H9 (cell line): ENCODE measurements at regions not wholly inside any gene's neighbourhood (a gene's known extent, or its start where the extent isn't known, plus 50 kb on each side); places are given as distances from the start of the nearest gene placed in this dataset.

Experiments
- DNase-seq: peaks from one replicate; pipeline ENCODE4 v3.0.0-alpha.2; 2017
- H2AFZ ChIP-seq: one replicate; pipeline ENCODE4 v1.6.1; 2013; ENCODE audit warnings: mild to moderate bottlenecking, low read length, control low read depth, moderate library complexity
- H2AK5ac ChIP-seq: 2 replicates; pipeline ENCODE4 v1.6.1; 2013; ENCODE audit warnings: low read length, control low read depth, mixed read lengths; ENCODE audit not compliant: insufficient read length
- H2BK120ac ChIP-seq: one replicate; pipeline ENCODE4 v1.6.1; 2013; ENCODE audit warnings: low read depth, mild to moderate bottlenecking, low read length, control low read depth, inconsistent platforms; ENCODE audit not compliant: poor library complexity, severe bottlenecking
- H2BK12ac ChIP-seq: 2 replicates; pipeline ENCODE4 v1.6.1; 2013; ENCODE audit warnings: low read length, control low read depth, mixed read lengths, low read depth; ENCODE audit not compliant: insufficient read length
- H2BK15ac ChIP-seq: 2 replicates; pipeline ENCODE4 v1.6.1; 2013; ENCODE audit warnings: low read depth, low read length, control low read depth
- H2BK20ac ChIP-seq: one replicate; pipeline ENCODE4 v1.6.1; 2013; ENCODE audit warnings: low read depth, mild to moderate bottlenecking, low read length, control low read depth, inconsistent platforms; ENCODE audit not compliant: poor library complexity, severe bottlenecking
- H2BK5ac ChIP-seq: 2 replicates; pipeline ENCODE4 v1.6.1; 2013; ENCODE audit warnings: low read length, control low read depth, mixed read lengths; ENCODE audit not compliant: insufficient read length
- H3K14ac ChIP-seq: 2 replicates; pipeline ENCODE4 v1.6.1; 2013; ENCODE audit warnings: low read length, control low read depth; ENCODE audit not compliant: insufficient read depth
- H3K18ac ChIP-seq: 2 replicates; pipeline ENCODE4 v1.6.1; 2013; ENCODE audit warnings: low read depth, mild to moderate bottlenecking, mixed read lengths, low read length, control low read depth; ENCODE audit not compliant: insufficient read length
- H3K23ac ChIP-seq: 2 replicates; pipeline ENCODE4 v1.6.1; 2013; ENCODE audit warnings: low read length, control low read depth, mixed read lengths, low read depth; ENCODE audit not compliant: insufficient read length
- H3K23me2 ChIP-seq: 2 replicates; pipeline ENCODE4 v1.6.1; 2013; ENCODE audit warnings: low read depth, mild to moderate bottlenecking, mixed read lengths, low read length, control low read depth; ENCODE audit not compliant: insufficient read length, poor library complexity, severe bottlenecking
- H3K27ac ChIP-seq: 2 replicates; pipeline ENCODE4 v1.5.1; 2013; ENCODE audit warnings: low read length, control low read depth, mixed read lengths, low read depth; ENCODE audit not compliant: insufficient read length
- H3K27me3 ChIP-seq: 2 replicates; pipeline ENCODE4 v1.6.1; 2013; ENCODE audit warnings: low read length, control low read depth, inconsistent platforms; ENCODE audit not compliant: insufficient read depth
- H3K4ac ChIP-seq: 2 replicates; pipeline ENCODE4 v1.6.1; 2013; ENCODE audit warnings: low read depth, mild to moderate bottlenecking, control low read depth, inconsistent platforms, low read length, moderate library complexity
- H3K4me1 ChIP-seq: 2 replicates; pipeline ENCODE4 v1.6.1; 2013; ENCODE audit warnings: low read length, control low read depth, inconsistent platforms; ENCODE audit not compliant: insufficient read depth
- H3K4me2 ChIP-seq: 2 replicates; pipeline ENCODE4 v1.6.1; 2013; ENCODE audit warnings: low read length, control low read depth, mixed read lengths; ENCODE audit not compliant: insufficient read length, insufficient read depth
- H3K56ac ChIP-seq: 2 replicates; pipeline ENCODE4 v1.6.1; 2013; ENCODE audit warnings: low read depth, mild to moderate bottlenecking, mixed read lengths, low read length, control low read depth; ENCODE audit not compliant: insufficient read length
- H3K79me1 ChIP-seq: 2 replicates; pipeline ENCODE4 v1.6.1; 2013; ENCODE audit warnings: low read depth, mild to moderate bottlenecking, moderate library complexity, low read length, control low read depth, inconsistent platforms; ENCODE audit not compliant: insufficient read depth, poor library complexity, severe bottlenecking
- H3K79me2 ChIP-seq: 2 replicates; pipeline ENCODE4 v1.6.1; 2013; ENCODE audit warnings: low read length, control low read depth, inconsistent platforms; ENCODE audit not compliant: insufficient read depth
- H3K9ac ChIP-seq: 2 replicates; pipeline ENCODE4 v1.6.1; 2013; ENCODE audit warnings: low read length, control low read depth, mixed read lengths; ENCODE audit not compliant: insufficient read length; ENCODE audit errors: extremely low read depth
- H3K9me3 ChIP-seq: one replicate; pipeline ENCODE4 v1.6.1; 2013; ENCODE audit warnings: low read depth, low read length, inconsistent platforms; ENCODE audit not compliant: control insufficient read depth
- H3T11ph ChIP-seq: one replicate; pipeline ENCODE4 v1.6.1; 2013; ENCODE audit warnings: mild to moderate bottlenecking, low read length, control low read depth, inconsistent platforms
- H4K20me1 ChIP-seq: one replicate; pipeline ENCODE4 v1.6.1; 2013; ENCODE audit not compliant: control insufficient read depth, insufficient read length, insufficient read depth
- H4K5ac ChIP-seq: 2 replicates; pipeline ENCODE4 v1.6.1; 2013; ENCODE audit warnings: low read depth, mild to moderate bottlenecking, mixed read lengths, low read length, control low read depth; ENCODE audit not compliant: insufficient read length
- H4K8ac ChIP-seq: replicated peaks from 2 replicates; pipeline ENCODE4 v1.6.1; 2013; ENCODE audit warnings: low read length, control low read depth, mixed read lengths, low read depth; ENCODE audit not compliant: insufficient read length
- H4K91ac ChIP-seq: 2 replicates; pipeline ENCODE4 v1.6.1; 2013; ENCODE audit warnings: low read depth, mild to moderate bottlenecking, moderate library complexity, mixed read lengths, low read length, control low read depth; ENCODE audit not compliant: insufficient read length
- H3K27ac Mint-ChIP-seq, 3 experiments: 2 replicates in 2 of 3; 3 replicates in 1 of 3; pipeline ENCODE4 v1.8.0; 2020 to 2021; ENCODE audit warnings: mixed read lengths in 3 of 3, mild to moderate bottlenecking in 1 of 3, moderate library complexity in 1 of 3
- H3K27me3 Mint-ChIP-seq: 2 replicates; pipeline ENCODE4 v1.8.0; 2021; ENCODE audit warnings: low read depth, mild to moderate bottlenecking, moderate library complexity, mixed read lengths
- H3K36me3 Mint-ChIP-seq, 3 experiments: 2 replicates in 2 of 3; 3 replicates in 1 of 3; pipeline ENCODE4 v1.8.0; 2020 to 2021; ENCODE audit warnings: low read depth in 3 of 3, mixed read lengths in 3 of 3; ENCODE audit not compliant: insufficient read depth in 1 of 3
- H3K4me1 Mint-ChIP-seq, 2 experiments: 2 replicates each; pipeline ENCODE4 v1.8.0; 2020; ENCODE audit warnings: mixed read lengths in 2 of 2
- H3K4me3 Mint-ChIP-seq, 2 experiments: 2 replicates in 1 of 2; 3 replicates in 1 of 2; pipeline ENCODE4 v1.8.0; 2020 to 2021; ENCODE audit warnings: mild to moderate bottlenecking in 2 of 2, mixed read lengths in 2 of 2, moderate library complexity in 1 of 2
- H3K9me3 Mint-ChIP-seq, 2 experiments: 2 replicates in 1 of 2; 3 replicates in 1 of 2; pipeline ENCODE4 v1.8.0; 2020; ENCODE audit warnings: mild to moderate bottlenecking in 2 of 2, mixed read lengths in 2 of 2, moderate library complexity in 1 of 2
- CTCF ChIP-seq: fragments of 200-600 bp; sonication (generic); conservative IDR thresholded peaks from 3 replicates; pipeline ENCODE4 v1.8.0; 2021; ENCODE audit warnings: antibody characterized with exemption, mild to moderate bottlenecking
- WGBS: extraction: QIAGEN DNeasy Blood & Tissue Kit; methylation state at CpG from one replicate; pipeline ENCODE4 v1.1.7; 2013; ENCODE audit warnings: missing lambda C conversion rate, low lambda C conversion rate, mixed read lengths; ENCODE audit not compliant: insufficient read length; ENCODE audit errors: extremely low coverage; 5-methylcytosine and 5-hydroxymethylcytosine counted together

GRCh38 chr14:106844608-106845285 is 1318.4 kb downstream of the TMEM121 start:
- H2BK120ac ChIP-seq: no peak overlapping the region
- no peak overlapping the region for H2BK20ac ChIP-seq
- no peak overlapping the region for H4K5ac ChIP-seq
- no peak overlapping the region for H3T11ph ChIP-seq
- no peak overlapping the region for H3K27ac ChIP-seq
- H4K8ac ChIP-seq: no peak overlapping the region
- no CpG with 5 or more reads among the region's 56 CpGs for WGBS
- H3K14ac ChIP-seq: no peak overlapping the region
- Mint-ChIP-seq H3K27ac (no peak overlapping the region), H3K9me3 (peaks cover 97 to 99% of the 10 kb centered on the region in 2 experiments), H3K36me3 (peaks cover 7 to 26% (median 15%) of the 10 kb centered on the region in 3 experiments), H3K4me3 (no peak overlapping the region), H3K27me3 (no peaks in the 10 kb centered on the region; the same call in none of the 2 replicates), H3K4me1 (no peaks in the 10 kb centered on the region)
- no peak for DNase-seq
- no peak for TF ChIP-seq CTCF
- H3K23me2 ChIP-seq: no peaks in the 10 kb centered on the region
- H3K4ac ChIP-seq: no peak overlapping the region
- no peak overlapping the region for H3K23ac ChIP-seq
- H2BK5ac ChIP-seq: no peak overlapping the region
- no peak overlapping the region for H2AK5ac ChIP-seq
- H2AFZ ChIP-seq: no peak overlapping the region
- H3K4me2 ChIP-seq: no peak overlapping the region
- H3K79me2 ChIP-seq: no peaks in the 10 kb centered on the region
- H3K79me1 ChIP-seq: no peaks in the 10 kb centered on the region
- H4K20me1 ChIP-seq: no peaks in the 10 kb centered on the region
- H3K4me1 ChIP-seq: no peaks in the 10 kb centered on the region
- no peak overlapping the region for H3K9ac ChIP-seq
- peaks cover 86% of the 10 kb centered on the region for H3K9me3 ChIP-seq
- H2BK12ac ChIP-seq: no peak overlapping the region
- H4K91ac ChIP-seq: no peak overlapping the region
- no peak overlapping the region for H3K18ac ChIP-seq
- H3K56ac ChIP-seq: no peak overlapping the region
- H3K27me3 ChIP-seq: no peaks in the 10 kb centered on the region
- H2BK15ac ChIP-seq: no peak overlapping the region
